GM13977 (cell line): ENCODE measurements at regions not wholly inside any gene's neighbourhood (a gene's known extent, or its start where the extent isn't known, plus 50 kb on each side); places are given as distances from the start of the nearest gene placed in this dataset.

Experiments used
- DNase-seq: peaks from one replicate; pipeline ENCODE4 v3.0.0; 2012; ENCODE audit warnings: low spot score
- CTCF ChIP-seq: IDR thresholded peaks from 2 replicates; pipeline ENCODE4 v1.5.1; 2012; ENCODE audit warnings: mild to moderate bottlenecking, control low read depth; ENCODE audit not compliant: insufficient read depth; ENCODE audit errors: extremely low read depth, missing control alignments
- in situ Hi-C: fragments of 300-500 bp; cut with MboI; formaldehyde crosslinking; loops from one replicate; pipeline ENCODE4 v1.12.0; 2022; ENCODE audit warnings: low sequenced_read_pairs, low pct_unique_long_range_greater_than_20kb, mixed read lengths, inconsistent platforms; ENCODE audit not compliant: unreplicated experiment

GRCh38 chr3:181455276-181455675 is 256.4 kb upstream of the SOX2 start:
- DNase-seq, result no peak
- in situ Hi-C loops, result no loop called here
- no peak for TF ChIP-seq CTCF

GRCh38 chr3:181454451-181455027 is 257.2 kb upstream of the SOX2 start:
- in situ Hi-C loops, result no loop called here

GRCh38 chr3:181446741-181447140 is 265.0 kb upstream of the SOX2 start:
- no peak for TF ChIP-seq CTCF
- in situ Hi-C loops, result no loop called here
- DNase-seq, result no peak

More at GRCh38 chr3:181454451-181455027, 257.2 kb upstream of the SOX2 start:
- TF ChIP-seq CTCF, result no peak
- no peak for DNase-seq

GRCh38 chr3:181442066-181442465 is 269.7 kb upstream of the SOX2 start:
- DNase-seq, result no peak
- no peak for TF ChIP-seq CTCF
- in situ Hi-C loops, result no loop called here

- in situ Hi-C loops, result no loop called here
- no peak for DNase-seq
- no peak for TF ChIP-seq CTCF
Observed at GRCh38 chr3:181432992-181433391, 278.7 kb upstream of the SOX2 start.

- no peak for DNase-seq
- in situ Hi-C loops, result no loop called here
- TF ChIP-seq CTCF, result no peak
Observed at GRCh38 chr3:181431748-181432147, 280.0 kb upstream of the SOX2 start.

- in situ Hi-C loops, result no loop called here
- DNase-seq, result no peak
- no peak for TF ChIP-seq CTCF
Observed at GRCh38 chr3:181425074-181425473, 286.7 kb upstream of the SOX2 start.
